HG03378 (cell line): ENCODE measurements at regions not wholly inside any gene's neighbourhood (a gene's known extent, or its start where the extent isn't known, plus 50 kb on each side); places are given as distances from the start of the nearest gene placed in this dataset.
"Not testable (repeated sequence)": the region's sequence is repeated elsewhere in the genome, so short reads cannot be mapped to it uniquely, and the experiment has no call there.

Experiments
- ATAC-seq: cut with Tn5 transposase; IDR thresholded peaks from one replicate; pipeline ENCODE4 v1.9.1; 2021; ENCODE audit warnings: mild to moderate bottlenecking, moderate library complexity; ENCODE audit not compliant: unreplicated experiment

DNA sequence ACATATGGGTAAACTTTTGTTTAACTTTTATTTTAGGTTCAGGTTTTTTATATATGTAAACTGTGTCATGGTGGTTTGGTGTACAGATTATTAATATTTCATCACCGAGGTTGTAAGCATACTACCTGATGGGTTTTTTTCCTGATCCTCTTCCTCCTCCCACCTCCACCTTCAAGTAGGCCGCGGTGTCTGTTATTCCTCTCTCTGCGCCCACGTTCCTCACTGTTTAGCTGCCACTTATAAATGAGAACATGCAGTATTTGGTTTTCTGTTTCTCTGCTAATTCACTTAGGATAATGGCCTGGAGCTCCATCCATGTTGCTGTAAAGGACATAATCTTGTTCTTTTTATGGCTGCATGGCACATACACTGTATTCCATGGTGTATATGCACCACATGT, 1000.0 kb upstream of the CELF2 start:
- no peak for ATAC-seq

DNA sequence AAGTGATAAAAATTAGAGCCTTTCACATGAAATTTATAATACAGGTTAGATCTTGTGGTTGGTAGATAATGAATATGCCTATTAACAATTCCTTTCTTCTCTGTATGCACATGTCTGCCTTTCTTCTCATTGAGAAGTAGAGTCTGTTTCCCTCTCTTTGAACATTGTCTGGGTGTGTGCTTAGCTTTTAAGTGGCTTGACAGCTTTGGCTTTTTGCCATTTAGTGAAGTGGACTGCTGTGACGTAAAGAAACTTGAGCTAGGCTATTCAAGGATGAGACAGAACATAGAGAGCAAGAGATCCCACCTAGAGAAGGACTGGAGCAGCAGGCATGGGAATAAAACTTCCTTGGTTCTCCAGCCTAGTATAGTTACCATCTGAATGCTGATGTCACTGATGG, 996.7 kb upstream of the CELF2 start:
- no peak for ATAC-seq

DNA sequence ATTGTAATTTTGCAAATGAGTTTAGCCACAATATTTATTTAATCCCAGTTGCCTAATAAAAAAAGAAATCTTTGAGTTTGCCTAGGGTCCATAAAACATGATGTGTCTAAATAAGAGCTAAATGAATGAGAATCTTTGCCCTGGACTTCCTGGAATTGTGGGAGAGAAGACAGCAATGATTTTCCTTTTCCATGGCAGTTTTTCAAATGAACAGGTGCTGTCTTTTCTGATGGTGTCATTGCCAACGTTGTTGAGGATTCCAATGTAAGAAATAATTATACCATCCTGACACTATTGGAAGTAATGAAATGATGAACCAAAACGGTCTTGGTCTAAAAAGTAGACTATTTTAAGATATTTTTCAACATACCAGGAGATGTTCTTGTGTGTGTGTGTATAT, 984.7 kb upstream of the CELF2 start:
- ATAC-seq = no peak

DNA sequence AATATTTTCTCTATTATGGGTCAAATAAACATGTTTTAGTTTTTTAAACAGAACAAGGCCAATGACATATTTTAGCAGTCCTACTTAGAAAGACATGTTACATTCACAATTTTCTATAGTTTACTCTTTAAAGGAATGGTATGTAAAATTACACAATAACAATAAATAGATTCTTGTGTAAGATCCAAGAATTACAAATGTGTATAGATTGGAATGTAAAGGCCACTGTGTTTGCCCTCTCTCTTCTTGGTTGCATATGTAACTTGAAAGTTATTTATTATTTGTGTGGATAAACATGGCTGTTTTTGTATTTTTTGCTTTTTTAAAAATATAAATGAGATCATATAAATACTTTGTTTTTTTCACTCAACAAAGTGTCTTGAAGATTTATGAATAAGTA, 979.3 kb upstream of the CELF2 start:
- ATAC-seq = no peak

DNA sequence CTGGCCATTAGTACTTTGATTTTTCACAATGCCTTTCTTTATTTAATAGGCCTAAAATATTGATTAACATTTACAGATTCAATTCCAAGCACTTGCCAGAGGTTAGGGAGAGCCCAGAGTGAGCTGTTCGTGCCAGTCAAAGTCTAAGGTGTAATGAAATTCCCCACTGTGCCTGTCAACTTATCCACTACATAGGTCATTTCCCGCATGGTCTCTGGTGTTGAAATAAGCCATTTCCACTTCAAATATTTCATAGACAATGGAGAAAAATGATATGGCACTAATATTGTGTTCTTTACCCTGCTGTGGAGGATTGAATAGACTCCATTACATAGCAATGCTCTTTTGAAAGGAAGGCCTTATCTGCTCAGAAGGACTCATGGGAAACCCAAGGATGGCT, 978.1 kb upstream of the CELF2 start:
- no peak for ATAC-seq

DNA sequence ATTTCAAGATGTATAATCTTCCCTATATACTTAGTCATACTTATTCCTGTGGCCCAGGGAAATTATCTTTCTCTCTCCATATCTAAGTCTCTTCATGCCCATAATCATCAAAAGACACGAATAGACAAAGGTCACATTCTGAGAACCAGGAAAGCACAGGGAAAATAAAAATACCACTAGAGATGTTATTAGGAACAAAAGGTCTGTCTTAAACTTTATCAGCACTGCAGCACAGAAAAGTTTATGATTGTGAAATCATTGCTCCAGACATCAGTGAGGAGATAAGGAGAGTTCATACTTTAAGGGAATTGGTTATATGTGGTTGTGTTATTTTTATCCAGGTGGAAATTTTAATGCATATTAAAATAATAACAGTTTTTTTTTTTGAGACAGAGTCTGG, 974.6 kb upstream of the CELF2 start:
- no peak for ATAC-seq

DNA sequence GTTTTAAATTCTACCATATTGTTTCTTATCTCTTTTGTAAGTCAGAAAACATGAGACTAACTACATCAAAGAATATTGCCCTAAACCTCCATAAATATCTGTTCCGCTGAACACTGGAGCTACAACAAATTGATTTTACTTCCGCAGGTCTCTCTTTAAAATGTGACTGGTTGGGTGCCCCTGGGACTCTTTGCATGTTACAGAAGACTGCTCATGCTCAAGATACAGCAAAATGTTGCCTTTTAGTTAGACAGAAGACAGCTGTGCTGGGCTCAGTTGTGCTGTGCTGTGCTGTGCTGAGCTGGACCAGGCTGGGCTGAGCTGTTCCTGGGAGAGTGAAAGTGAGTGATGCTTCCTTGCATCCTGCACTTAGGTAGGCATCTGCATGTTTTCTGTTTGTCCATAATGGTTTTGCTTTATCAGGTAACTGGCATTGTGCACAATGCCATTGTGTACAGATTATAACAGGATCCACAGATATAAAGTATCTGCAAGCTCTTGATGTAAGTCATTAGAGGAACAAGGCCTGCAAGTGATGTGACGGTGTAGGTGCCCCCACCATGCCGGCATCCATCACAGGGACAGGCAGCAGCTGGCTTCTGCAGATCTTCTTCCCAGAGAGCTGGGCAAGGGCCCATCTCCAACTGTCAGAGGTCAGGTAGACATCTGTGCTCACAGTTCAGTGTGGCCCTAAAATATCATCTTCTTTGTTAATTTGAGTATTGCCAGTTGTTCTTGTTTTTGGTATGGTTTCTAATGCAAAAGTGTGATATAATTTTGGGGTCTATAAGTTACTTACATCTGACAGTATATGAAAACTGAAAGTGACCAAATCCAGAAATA, 972.5 kb upstream of the CELF2 start:
- no peak for ATAC-seq

DNA sequence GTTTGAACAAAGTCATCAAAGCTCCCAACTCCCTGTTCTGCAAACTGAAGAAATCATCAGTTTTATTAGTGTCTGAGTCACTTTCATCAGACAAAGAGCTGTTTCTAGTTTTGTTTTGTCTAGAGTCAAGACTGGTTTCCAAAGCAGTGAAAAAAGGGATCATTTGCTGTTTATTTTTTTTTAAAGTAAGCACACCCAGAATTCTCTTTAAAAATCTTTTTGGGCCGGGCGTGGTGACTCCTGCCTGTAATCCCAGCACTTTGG, 972.0 kb upstream of the CELF2 start:
- ATAC-seq = no peak

DNA sequence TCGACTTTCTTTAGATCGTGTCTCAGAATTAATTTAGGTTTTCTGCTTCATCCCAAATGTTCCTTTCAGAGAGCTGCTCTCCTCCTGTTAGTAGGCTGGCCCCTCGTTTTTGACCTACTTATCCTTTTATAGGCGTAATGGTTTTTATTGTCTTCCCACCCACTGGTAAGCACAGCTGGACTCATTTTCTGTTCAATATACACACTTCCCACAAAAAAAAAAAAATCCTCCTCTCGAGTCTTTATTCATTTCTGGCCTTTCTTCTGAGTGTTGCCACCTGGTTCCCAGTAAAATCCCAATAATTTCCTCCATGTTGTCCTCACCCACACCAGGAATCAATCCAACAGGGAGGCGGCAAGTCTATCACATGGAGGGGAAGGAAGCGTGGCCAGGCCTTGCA, 970.2 kb upstream of the CELF2 start:
- ATAC-seq = no peak

DNA sequence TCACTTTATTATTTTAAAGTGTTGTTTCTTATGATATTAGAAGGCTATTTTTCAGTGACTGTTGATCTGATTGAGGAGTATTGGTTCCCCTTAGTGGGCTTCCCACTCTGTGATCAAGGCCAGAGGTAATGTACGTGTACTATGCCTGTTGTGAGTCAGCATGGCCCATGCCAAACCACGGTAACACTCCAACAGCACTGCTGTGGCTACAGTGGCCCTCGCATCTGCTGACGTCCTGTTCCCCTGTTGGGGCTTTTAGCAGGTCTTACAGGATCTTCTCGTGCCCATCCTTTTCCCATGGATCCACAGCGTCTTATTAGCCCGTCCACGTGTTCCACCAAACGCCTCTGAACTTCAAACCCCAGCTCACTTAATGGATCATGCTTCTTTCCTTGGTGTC, 964.6 kb upstream of the CELF2 start:
- no peak for ATAC-seq

DNA sequence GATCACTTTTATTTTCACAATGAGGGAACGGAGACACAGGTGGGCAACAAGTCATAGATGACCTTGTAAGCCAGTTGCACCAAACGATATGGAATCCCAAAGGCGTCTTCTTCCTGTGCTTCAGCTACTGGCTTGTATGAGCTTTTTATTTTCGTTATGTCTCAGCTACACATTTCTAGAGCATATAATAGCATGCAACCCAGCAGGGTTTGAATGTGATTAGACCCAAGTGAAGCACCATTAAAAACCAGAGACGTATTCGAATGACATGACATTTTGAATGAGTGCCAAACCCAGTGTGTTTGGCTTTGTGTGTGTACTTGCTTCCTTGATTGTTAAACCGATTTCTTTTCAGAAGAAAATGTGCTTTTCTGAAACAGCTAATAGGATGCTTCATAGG, 963.2 kb upstream of the CELF2 start:
- ATAC-seq = no peak

DNA sequence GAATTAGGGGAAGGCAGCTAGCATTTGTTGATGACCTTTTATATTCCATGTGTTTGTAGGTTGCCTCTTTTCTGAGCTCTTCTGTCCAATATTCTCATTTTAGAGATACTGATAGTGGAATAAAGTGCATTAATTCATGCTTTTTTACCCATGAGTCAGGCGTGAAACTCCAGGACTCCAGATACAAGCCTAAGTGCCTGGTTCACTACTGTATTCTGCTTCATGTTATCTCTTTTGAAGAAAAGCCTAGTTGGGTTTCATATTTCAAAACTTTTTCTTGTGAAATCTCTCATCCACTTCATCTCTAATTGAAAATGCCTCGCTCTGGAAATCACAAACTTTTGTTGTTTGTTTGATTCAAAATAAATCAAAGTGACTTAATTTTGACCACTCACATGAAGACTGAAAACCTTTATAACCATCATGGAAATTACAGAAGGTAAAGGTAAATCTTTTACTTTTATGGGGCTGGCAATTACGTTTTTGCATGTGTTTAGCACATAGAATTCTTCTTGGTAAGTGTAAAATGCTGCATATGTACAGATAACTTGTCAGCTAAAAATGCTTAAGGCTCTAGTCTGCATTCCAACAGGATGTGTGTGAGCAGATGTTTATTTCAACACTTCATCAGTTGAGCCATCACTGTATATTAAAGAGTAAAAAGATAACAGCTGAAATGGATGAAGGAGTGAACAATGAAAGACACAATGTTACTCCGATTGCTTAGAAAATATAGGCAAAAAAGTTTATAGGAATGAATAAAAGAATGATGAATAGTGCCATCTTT, 961.8 kb upstream of the CELF2 start:
- no peak for ATAC-seq

DNA sequence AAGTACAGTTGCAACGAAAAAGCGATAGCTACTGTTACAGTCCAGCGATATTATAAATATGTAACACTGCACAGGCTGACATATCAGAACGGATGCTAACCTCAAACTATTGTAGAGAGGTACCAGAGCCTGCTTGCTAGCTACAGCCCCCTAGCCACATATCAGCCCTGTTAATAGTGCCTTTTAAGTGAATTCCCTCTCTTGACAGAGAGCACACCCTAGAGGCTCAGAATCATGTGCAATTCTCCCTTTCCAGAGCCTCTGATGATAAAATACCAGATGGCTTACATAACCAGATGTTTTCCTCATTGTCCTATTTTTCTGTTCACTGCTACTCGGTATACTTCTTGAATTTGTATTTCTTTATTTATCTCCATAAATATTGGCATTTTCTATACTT, 960.7 kb upstream of the CELF2 start:
- ATAC-seq = no peak

DNA sequence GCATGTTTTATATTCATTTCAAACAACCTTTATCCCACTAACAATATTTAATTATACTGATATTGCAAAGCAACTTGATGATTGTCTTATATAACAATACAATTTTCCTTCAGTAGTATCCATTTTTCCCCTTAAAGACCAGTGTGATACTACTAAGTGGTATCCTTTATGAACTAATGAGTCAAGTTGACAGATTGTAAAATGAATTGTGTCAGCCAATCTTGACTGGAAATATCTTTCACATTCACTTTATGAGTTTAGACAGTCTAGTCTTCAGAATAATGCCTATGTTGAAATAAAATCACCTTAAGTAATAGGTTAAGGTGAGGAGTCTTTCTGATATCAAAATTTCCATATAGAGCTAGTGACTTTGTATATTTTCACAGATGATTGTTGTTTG, 950.0 kb upstream of the CELF2 start:
- ATAC-seq = no peak

DNA sequence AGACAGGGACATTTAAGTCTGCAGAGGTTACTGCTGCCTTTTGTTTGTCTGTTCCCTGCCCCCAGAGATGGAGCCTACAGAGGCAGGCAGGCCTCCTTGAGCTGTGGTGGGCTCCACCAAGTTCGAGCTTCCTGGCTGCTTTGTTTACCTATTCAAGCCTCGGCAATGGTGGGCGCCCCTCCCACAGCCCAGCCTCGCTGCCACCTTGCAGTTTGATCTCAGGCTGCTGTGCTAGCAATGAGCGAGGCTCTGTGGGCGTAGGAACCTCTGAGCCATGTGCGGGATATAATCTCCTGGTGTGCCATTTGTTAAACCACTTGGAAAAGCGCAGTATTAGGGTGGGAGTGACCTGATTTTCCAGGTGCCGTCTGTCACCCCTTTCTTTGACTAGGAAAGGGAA, 942.8 kb upstream of the CELF2 start:
- ATAC-seq = not testable (repeated sequence)

DNA sequence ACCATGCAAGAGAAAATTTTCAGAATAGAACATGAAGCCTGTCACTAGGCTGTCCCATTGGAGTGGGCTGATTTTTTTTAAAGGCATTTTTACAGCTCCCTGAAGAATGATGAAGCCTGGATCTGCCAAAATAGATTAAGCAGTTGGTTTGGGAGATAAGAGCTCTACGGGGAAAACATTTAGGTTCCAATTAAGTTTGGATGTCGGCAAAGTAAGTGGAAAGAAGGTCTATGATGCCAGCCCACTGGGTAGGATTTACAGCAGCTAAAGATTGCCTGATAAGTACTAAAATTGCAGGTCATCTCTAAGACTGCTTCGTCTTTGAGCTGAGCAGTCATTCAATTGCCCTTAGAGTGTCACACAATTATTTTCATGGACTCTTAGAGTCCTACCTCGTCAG, 939.2 kb upstream of the CELF2 start:
- ATAC-seq = no peak

DNA sequence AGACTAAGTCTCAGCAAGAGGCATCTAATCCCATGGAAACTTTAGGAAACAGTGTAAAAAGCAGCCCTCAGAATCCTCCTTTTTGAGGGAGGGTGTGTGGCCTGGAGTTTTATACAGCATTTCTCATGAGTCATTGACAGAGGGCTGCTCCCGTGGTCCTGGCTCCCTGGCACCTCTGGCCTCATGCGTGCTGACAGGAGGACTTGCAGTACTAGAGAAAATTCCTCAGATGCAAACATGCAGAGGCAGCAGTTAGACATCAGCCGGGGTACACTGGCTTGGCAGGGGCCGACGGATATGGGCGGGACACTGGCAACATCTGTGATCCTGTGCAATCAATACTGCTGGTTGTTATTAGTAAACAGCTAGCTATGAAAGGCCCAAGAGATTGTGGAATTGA, 925.1 kb upstream of the CELF2 start:
- no peak for ATAC-seq

DNA sequence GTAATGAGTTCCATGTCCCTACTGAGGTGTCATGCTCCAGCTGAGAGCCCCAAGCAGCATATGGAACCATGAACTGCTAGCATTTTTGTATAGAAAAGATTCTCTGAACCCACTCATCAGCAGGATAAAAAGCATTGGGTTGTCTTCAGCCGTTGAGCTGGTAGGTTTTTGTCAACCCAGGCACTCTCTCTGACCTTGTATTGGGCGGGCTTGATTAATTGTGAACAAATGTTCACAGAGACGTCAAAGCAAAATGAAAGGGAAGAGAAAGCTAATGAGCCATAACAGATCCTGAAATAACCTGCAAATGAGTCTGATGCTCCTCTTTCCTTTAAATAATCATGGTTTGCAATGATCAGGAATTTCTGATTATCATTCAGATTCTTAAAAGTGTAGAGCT, 924.7 kb upstream of the CELF2 start:
- ATAC-seq = no peak

DNA sequence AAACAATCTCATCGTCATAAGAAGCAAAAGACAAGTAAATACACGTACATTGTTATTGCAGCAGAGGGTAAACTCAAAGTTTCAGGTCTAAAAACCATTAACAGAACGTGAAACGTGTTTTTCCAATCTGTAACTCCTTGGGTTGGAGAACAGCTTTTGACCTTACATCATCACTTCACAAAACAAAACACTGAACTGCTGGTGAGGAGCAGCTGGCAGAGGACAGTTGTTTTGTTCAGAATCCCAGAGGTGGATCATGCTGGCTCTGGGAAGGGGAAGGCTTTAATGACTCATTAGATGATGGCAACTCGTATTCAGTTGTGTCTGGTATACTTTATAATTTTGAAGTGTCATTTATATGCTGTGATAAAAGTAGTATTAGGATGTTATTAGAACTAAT, 923.0 kb upstream of the CELF2 start:
- ATAC-seq = no peak

DNA sequence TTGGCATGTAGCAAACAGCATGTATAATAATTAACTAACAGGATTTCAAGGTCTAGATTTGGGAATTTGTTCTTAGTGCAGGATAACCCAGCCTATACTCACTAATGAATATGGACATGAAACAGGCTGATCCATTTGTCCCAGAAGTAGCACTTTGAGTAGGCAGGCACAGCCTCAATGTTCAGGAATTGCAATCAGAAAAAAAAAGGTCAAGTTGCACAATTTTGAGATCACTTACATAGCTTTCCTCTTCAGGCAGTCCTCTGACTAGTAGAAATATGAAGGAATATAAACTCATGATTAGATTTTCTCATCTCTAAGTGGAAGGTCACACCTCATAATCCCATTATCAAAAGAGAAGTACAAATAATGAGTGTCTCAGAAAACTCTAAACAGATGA, 921.4 kb upstream of the CELF2 start:
- no peak for ATAC-seq

DNA sequence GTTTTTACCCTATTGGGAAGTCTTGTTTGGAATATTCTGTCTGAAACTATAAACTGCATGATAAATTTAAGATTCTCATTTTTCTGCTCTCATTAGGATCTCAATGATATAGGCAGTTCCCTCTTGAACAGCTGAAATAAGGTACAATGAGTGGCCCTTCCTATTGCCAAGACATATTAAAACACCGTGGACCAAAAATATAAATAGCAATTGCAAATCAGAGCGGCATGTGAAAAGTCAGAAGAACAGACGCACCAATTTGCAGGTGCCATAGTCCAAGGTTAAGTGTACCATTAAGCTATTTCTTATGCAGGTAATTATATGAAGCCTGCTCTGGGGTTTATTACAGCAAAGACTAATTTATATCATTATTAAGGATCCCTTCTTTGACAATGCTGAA, 920.8 kb upstream of the CELF2 start:
- ATAC-seq = no peak

DNA sequence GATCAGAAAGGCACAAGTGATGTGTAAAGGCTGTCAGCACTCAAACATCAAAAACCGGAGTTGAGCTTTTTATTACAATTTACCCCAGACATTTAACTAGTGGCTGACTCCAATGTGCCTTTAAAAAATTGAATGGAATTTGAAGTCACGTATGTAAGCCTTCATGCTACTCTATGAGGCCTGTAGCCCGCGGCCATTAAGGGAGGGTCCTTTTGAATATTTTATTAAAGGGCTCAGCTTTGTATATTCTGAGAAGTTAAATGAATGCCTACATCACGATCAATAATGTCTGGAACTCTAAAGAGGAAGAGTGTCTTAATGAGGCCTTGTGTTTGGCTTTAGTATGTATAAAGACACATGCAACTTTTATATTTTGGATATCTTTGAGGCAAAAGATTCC, 916.6 kb upstream of the CELF2 start:
- no peak for ATAC-seq
